ENCODE measurements at regions not wholly inside any gene's neighbourhood (a gene's known extent, or its start where the extent isn't known, plus 50 kb on each side); places are given as distances from the start of the nearest gene placed in this dataset.

- no peak for TF ChIP-seq JUN (IDR thresholded peaks at IDR 0.05; ENCODE audit: borderline replicate concordance, insufficient read depth, insufficient read length, low read depth)
- no peak for TF ChIP-seq POLR2AphosphoS5 (IDR thresholded peaks at IDR 0.05; ENCODE audit: insufficient read depth, low read depth, low read length)
- TF ChIP-seq POLR2A (IDR thresholded peaks at IDR 0.05; ENCODE audit: low read depth, low read length), result no peak
- TF ChIP-seq, protein P1, sequence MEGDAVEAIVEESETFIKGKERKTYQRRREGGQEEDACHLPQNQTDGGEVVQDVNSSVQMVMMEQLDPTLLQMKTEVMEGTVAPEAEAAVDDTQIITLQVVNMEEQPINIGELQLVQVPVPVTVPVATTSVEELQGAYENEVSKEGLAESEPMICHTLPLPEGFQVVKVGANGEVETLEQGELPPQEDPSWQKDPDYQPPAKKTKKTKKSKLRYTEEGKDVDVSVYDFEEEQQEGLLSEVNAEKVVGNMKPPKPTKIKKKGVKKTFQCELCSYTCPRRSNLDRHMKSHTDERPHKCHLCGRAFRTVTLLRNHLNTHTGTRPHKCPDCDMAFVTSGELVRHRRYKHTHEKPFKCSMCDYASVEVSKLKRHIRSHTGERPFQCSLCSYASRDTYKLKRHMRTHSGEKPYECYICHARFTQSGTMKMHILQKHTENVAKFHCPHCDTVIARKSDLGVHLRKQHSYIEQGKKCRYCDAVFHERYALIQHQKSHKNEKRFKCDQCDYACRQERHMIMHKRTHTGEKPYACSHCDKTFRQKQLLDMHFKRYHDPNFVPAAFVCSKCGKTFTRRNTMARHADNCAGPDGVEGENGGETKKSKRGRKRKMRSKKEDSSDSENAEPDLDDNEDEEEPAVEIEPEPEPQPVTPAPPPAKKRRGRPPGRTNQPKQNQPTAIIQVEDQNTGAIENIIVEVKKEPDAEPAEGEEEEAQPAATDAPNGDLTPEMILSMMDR (IDR thresholded peaks at IDR 0.05; ENCODE audit: extremely low read depth in 1 of 2, insufficient read depth in 1 of 2, low read depth in 1 of 2, low read length in 2 of 2), result no peak
- TF ChIP-seq GATA2 (IDR thresholded peaks at IDR 0.05; ENCODE audit: insufficient read depth, insufficient read length, low read depth, low read length), result no peak
- no peak for TF ChIP-seq FOS (IDR thresholded peaks at IDR 0.05; ENCODE audit: borderline replicate concordance, insufficient read depth, low read length)
- TF ChIP-seq MYC (IDR thresholded peaks at IDR 0.05; ENCODE audit: low read depth, low read length), result no peak
- TF ChIP-seq MAX (IDR thresholded peaks at IDR 0.05; ENCODE audit: insufficient read depth, insufficient read length), result no peak
- TF ChIP-seq EZH2 (IDR thresholded peaks at IDR 0.05; ENCODE audit: borderline replicate concordance, low read depth, low read length, severe bottlenecking), result no peak
- ChIA-PET CTCF (no interaction called here), POLR2A (no interaction called here)
- H3K79me2 ChIP-seq (ENCODE audit: control insufficient read depth, insufficient read depth, low read length), result no peaks in the 10 kb centered on the region
- BruUV-seq (replicated peaks), result no TSS peak
- H3K27ac ChIP-seq (ENCODE audit: insufficient read depth, low read depth, low read length), result no peak overlapping the region
- no peaks in the 10 kb centered on the region for H3K9me3 ChIP-seq (replicated peaks; ENCODE audit: control insufficient read depth, insufficient read depth, low read length)
- H3K27me3 ChIP-seq (ENCODE audit: control insufficient read depth in 2 of 2, insufficient read depth in 2 of 2, low read length in 2 of 2), result no peaks in the 10 kb centered on the region
- H3K36me3 ChIP-seq (ENCODE audit: control insufficient read depth in 2 of 2, extremely low read depth in 1 of 2, insufficient read depth in 2 of 2, low read length in 2 of 2), result no peaks in the 10 kb centered on the region
- intact Hi-C loops (cut with micrococcal nuclease), result no loop called here
- no peak overlapping the region for H3K4me3 ChIP-seq (replicated peaks in 1 of 3; ENCODE audit: insufficient read depth in 1 of 3, low read depth in 1 of 3, low read length in 3 of 3)
- no peak overlapping the region for H3K9ac ChIP-seq (replicated peaks; ENCODE audit: extremely low read depth, insufficient read depth, low read length)
- H2AFZ ChIP-seq (ENCODE audit: low read depth, low read length), result no peak overlapping the region
- H3K9me1 ChIP-seq (replicated peaks; ENCODE audit: control insufficient read depth, extremely low read depth, insufficient read depth, low read length), result no peaks in the 10 kb centered on the region
- H3K4me2 ChIP-seq (ENCODE audit: insufficient read depth, low read length), result no peak overlapping the region
- no peak for FAIRE-seq
- dilution Hi-C loops (cut with MboI; ENCODE audit: extremely low pct_ligation_motif_present, low sequenced_read_pairs), result no loop called here
- no peak for DNase-seq (ENCODE audit: low read depth, low spot score)
- H3K4me1 ChIP-seq (ENCODE audit: control insufficient read depth, extremely low read depth, insufficient read depth, low read length), result no peaks in the 10 kb centered on the region
- H4K20me1 ChIP-seq (replicated peaks; ENCODE audit: control insufficient read depth, extremely low read depth, insufficient read depth, low read length), result no peaks in the 10 kb centered on the region
Observed at GRCh38 chr9:87402537-87402936, 95.1 kb upstream of the DAPK1 start.

All from endothelial cell of umbilical vein (primary cell).